ENCODE measurements at regions not wholly inside any gene's neighbourhood (a gene's known extent, or its start where the extent isn't known, plus 50 kb on each side); places are given as distances from the start of the nearest gene placed in this dataset.
"Not testable (repeated sequence)": the region's sequence is repeated elsewhere in the genome, so short reads cannot be mapped to it uniquely, and the experiment has no call there.

DNA sequence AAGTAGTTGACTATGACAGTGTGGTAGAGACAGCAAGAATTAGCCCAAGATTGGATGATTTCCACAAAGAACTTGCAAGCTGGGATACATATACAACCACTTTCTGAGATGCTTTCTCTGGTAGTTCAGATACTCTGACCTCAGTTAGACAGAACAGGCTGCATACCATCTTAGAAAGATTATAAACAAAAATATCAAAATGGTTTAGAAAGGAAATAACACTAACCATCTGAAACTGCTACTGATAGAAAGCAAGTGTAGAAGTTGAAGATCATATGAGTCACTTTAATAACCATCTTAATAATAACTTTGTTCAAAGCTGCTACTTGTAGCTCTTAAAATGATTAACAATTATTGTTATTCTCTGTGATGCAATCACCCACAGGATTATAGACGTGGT, 255.4 kb upstream of the TTC29 start:
- H3K27ac Mint-ChIP-seq, result no peak overlapping the region
- H3K4me3 Mint-ChIP-seq (ENCODE audit: low read depth), result no peak overlapping the region
- H3K36me3 Mint-ChIP-seq (ENCODE audit: low read depth), result no peaks in the 10 kb centered on the region
- no peak for DNase-seq (ENCODE audit: low spot score)
- no peaks in the 10 kb centered on the region for H3K9me3 Mint-ChIP-seq
- H3K27me3 Mint-ChIP-seq (ENCODE audit: low read depth), result no peaks in the 10 kb centered on the region
- H3K4me1 Mint-ChIP-seq (ENCODE audit: low read depth), result no peaks in the 10 kb centered on the region
- intact Hi-C loops (cut with micrococcal nuclease), result no loop called here

- Mint-ChIP-seq H3K36me3 (ENCODE audit: low read depth) (no peaks in the 10 kb centered on the region), H3K4me3 (ENCODE audit: low read depth) (no peak overlapping the region), H3K27me3 (ENCODE audit: low read depth) (no peaks in the 10 kb centered on the region), H3K27ac (no peak overlapping the region), H3K4me1 (ENCODE audit: low read depth) (no peaks in the 10 kb centered on the region), H3K9me3 (no peaks in the 10 kb centered on the region)
- intact Hi-C loops (cut with micrococcal nuclease), result no loop called here
- DNase-seq (ENCODE audit: low spot score), result no peak
These were observed 261.1 kb upstream of the TTC29 start for GRCh38 chr4:147206807-147207206.

GRCh38 chr4:147207911-147208310, 262.2 kb upstream of the TTC29 start:
- Mint-ChIP-seq H3K4me1 (ENCODE audit: low read depth) (no peaks in the 10 kb centered on the region), H3K27ac (no peak overlapping the region), H3K4me3 (ENCODE audit: low read depth) (no peak overlapping the region), H3K9me3 (no peaks in the 10 kb centered on the region), H3K36me3 (ENCODE audit: low read depth) (no peaks in the 10 kb centered on the region), H3K27me3 (ENCODE audit: low read depth) (no peaks in the 10 kb centered on the region)
- intact Hi-C loops (cut with micrococcal nuclease), result no loop called here
- no peak for DNase-seq (ENCODE audit: low spot score)

- no peaks in the 10 kb centered on the region for H3K36me3 Mint-ChIP-seq (ENCODE audit: low read depth)
- no peaks in the 10 kb centered on the region for H3K9me3 Mint-ChIP-seq
- no peak overlapping the region for H3K27ac Mint-ChIP-seq
- DNase-seq (ENCODE audit: low spot score), result no peak
- no peaks in the 10 kb centered on the region for H3K27me3 Mint-ChIP-seq (ENCODE audit: low read depth)
- no peaks in the 10 kb centered on the region for H3K4me1 Mint-ChIP-seq (ENCODE audit: low read depth)
- intact Hi-C loops (cut with micrococcal nuclease), result no loop called here
- no peak overlapping the region for H3K4me3 Mint-ChIP-seq (ENCODE audit: low read depth)
These were observed 263.2 kb upstream of the EDNRA start for GRCh38 chr4:147217655-147218054.

DNA sequence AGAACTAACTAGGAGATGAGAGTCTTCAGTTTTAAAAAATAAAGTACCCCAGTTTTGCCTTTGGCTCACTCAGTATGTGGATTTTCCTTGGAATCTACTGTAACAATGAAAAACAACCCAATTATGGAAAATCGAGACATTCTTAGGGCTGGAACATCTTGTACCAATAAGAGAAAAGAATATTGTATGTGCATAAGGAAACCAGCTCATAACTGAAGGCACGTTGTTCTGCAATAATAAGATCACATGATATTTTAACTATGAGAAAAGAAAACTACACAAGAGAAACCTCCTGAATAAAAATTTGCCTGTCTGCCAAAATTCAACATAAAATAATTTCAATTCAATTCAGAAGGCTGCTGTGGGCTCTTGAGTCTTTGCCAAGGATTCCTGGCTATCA, 261.8 kb upstream of the EDNRA start:
- H3K4me1 Mint-ChIP-seq (ENCODE audit: low read depth), result no peaks in the 10 kb centered on the region
- H3K36me3 Mint-ChIP-seq (ENCODE audit: low read depth), result no peaks in the 10 kb centered on the region
- no peaks in the 10 kb centered on the region for H3K9me3 Mint-ChIP-seq
- no peak overlapping the region for H3K27ac Mint-ChIP-seq
- H3K4me3 Mint-ChIP-seq (ENCODE audit: low read depth), result no peak overlapping the region
- no peak for DNase-seq (ENCODE audit: low spot score)
- intact Hi-C loops (cut with micrococcal nuclease), result no loop called here
- H3K27me3 Mint-ChIP-seq (ENCODE audit: low read depth), result no peaks in the 10 kb centered on the region

GRCh38 chr4:147220833-147221232, 260.1 kb upstream of the EDNRA start:
- H3K36me3 Mint-ChIP-seq (ENCODE audit: low read depth), result no peaks in the 10 kb centered on the region
- no peak overlapping the region for H3K4me3 Mint-ChIP-seq (ENCODE audit: low read depth)
- H3K4me1 Mint-ChIP-seq (ENCODE audit: low read depth), result no peaks in the 10 kb centered on the region
- DNase-seq (ENCODE audit: low spot score), result no peak
- no peak overlapping the region for H3K27ac Mint-ChIP-seq
- intact Hi-C loops (cut with micrococcal nuclease), result no loop called here
- H3K9me3 Mint-ChIP-seq, result no peaks in the 10 kb centered on the region
- no peaks in the 10 kb centered on the region for H3K27me3 Mint-ChIP-seq (ENCODE audit: low read depth)

GRCh38 chr4:147222906-147223305, 258.0 kb upstream of the EDNRA start:
- no peak for DNase-seq (ENCODE audit: low spot score)
- Mint-ChIP-seq H3K36me3 (ENCODE audit: low read depth) (no peaks in the 10 kb centered on the region), H3K4me1 (ENCODE audit: low read depth) (no peaks in the 10 kb centered on the region), H3K9me3 (no peaks in the 10 kb centered on the region), H3K4me3 (ENCODE audit: low read depth) (no peak overlapping the region), H3K27me3 (ENCODE audit: low read depth) (no peaks in the 10 kb centered on the region), H3K27ac (no peak overlapping the region)
- intact Hi-C loops (cut with micrococcal nuclease), result no loop called here

DNA sequence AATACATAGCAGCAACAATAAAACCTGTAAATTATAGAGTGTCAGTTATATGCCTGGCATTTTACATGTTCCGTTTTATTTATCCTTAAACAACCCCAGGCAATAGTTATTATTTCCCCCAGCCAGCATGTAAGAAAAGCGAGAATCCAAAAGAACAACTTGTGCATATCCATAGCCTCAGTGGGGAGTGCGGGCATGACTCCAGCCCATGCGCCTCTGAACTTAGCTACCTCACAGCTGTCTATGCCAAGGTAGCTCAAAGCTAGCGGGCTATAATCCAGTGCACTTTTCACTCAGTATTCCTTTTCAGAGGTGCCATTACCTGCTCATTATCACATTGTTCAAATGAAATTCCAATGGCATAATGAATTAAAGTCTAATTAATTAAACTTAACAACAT, 257.3 kb upstream of the EDNRA start:
- Mint-ChIP-seq H3K9me3 (no peaks in the 10 kb centered on the region), H3K27ac (no peak overlapping the region), H3K4me3 (ENCODE audit: low read depth) (no peak overlapping the region), H3K27me3 (ENCODE audit: low read depth) (no peaks in the 10 kb centered on the region), H3K36me3 (ENCODE audit: low read depth) (no peaks in the 10 kb centered on the region), H3K4me1 (ENCODE audit: low read depth) (no peaks in the 10 kb centered on the region)
- DNase-seq (ENCODE audit: low spot score), result no peak
- intact Hi-C loops (cut with micrococcal nuclease), result no loop called here

DNA sequence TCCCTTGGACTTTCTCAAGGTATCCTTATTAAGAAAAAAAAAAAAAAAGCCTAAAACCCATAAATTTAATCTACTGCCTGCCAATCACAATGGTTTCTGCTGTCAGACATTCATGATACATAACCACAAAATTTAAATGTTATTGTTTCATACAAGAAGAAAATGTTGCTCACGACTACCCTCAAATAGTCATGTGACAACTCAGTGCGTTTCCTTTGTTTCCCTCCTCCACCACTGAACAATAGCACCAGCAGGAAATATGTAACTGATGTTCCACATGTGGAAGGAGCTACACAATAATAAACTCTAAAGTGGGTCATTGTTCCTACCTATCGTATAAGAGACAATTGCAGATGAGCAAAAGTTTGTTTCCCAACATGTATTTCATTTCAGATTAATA, 244.1 kb upstream of the EDNRA start:
- intact Hi-C loops (cut with micrococcal nuclease), result no loop called here
- Mint-ChIP-seq H3K27ac (no peak overlapping the region), H3K4me3 (ENCODE audit: low read depth) (no peak overlapping the region), H3K4me1 (ENCODE audit: low read depth) (no peaks in the 10 kb centered on the region), H3K27me3 (ENCODE audit: low read depth) (no peaks in the 10 kb centered on the region), H3K9me3 (no peaks in the 10 kb centered on the region), H3K36me3 (ENCODE audit: low read depth) (no peaks in the 10 kb centered on the region)
- DNase-seq (ENCODE audit: low spot score), result no peak

DNA sequence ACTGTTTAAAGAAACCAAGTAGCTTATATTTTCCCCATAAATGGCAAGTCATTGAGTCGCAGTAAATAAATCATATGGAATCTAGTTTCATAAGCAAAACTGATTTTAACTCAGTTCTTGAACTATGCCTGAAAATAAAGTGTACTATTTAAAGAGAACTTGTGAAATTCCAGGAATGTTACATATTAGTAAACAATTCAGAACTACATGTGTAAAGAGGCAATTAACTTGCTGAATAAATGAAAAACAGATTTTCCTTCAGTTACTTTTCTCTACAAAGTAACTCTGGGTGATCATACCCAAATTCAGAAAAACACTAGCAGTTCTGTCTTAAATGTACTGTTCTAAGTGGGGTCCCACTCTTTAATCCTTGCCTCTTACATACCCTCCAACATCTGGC, 236.1 kb upstream of the EDNRA start:
- no peak overlapping the region for H3K27ac Mint-ChIP-seq
- DNase-seq (ENCODE audit: low spot score), result no peak
- no peaks in the 10 kb centered on the region for H3K9me3 Mint-ChIP-seq
- H3K36me3 Mint-ChIP-seq (ENCODE audit: low read depth), result no peaks in the 10 kb centered on the region
- no peak overlapping the region for H3K4me3 Mint-ChIP-seq (ENCODE audit: low read depth)
- intact Hi-C loops (cut with micrococcal nuclease), result no loop called here
- no peaks in the 10 kb centered on the region for H3K27me3 Mint-ChIP-seq (ENCODE audit: low read depth)
- H3K4me1 Mint-ChIP-seq (ENCODE audit: low read depth), result no peaks in the 10 kb centered on the region

GRCh38 chr4:147246096-147246495, 234.8 kb upstream of the EDNRA start:
- intact Hi-C loops (cut with micrococcal nuclease), result no loop called here
- Mint-ChIP-seq H3K27ac (no peak overlapping the region), H3K27me3 (ENCODE audit: low read depth) (no peaks in the 10 kb centered on the region), H3K9me3 (no peaks in the 10 kb centered on the region), H3K4me1 (ENCODE audit: low read depth) (no peaks in the 10 kb centered on the region), H3K4me3 (ENCODE audit: low read depth) (no peak overlapping the region), H3K36me3 (ENCODE audit: low read depth) (no peaks in the 10 kb centered on the region)
- no peak for DNase-seq (ENCODE audit: low spot score)

DNA sequence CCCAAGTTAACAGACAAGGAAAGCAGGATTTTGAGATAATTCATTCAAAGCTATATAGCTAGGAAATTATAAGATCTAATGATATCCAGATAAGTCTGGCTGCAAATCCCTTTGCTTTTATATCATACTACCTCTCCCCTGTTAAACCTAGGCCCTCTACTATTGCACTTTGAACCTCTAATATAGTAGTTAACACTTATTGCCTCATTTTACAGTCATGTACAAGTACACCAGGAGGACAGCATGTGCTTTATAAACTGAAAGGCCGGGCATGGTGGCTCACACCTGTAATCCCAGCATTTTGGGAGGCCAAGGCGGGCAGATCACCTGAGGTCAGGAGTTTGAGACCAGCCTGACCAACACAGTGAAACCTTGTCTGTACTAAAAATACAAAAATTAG, 234.4 kb upstream of the EDNRA start:
- H3K36me3 Mint-ChIP-seq (ENCODE audit: low read depth); H3K9me3 Mint-ChIP-seq; H3K27me3 Mint-ChIP-seq (ENCODE audit: low read depth); H3K4me3 Mint-ChIP-seq (ENCODE audit: low read depth); H3K4me1 Mint-ChIP-seq (ENCODE audit: low read depth); intact Hi-C loops (cut with micrococcal nuclease); H3K27ac Mint-ChIP-seq; DNase-seq (ENCODE audit: low spot score): not testable (repeated sequence)

GRCh38 chr4:147247579-147247978, 233.3 kb upstream of the EDNRA start:
- DNase-seq (ENCODE audit: low spot score), result no peak
- Mint-ChIP-seq H3K27ac (no peak overlapping the region), H3K4me3 (ENCODE audit: low read depth) (no peak overlapping the region), H3K36me3 (ENCODE audit: low read depth) (no peaks in the 10 kb centered on the region), H3K27me3 (ENCODE audit: low read depth) (no peaks in the 10 kb centered on the region), H3K9me3 (no peaks in the 10 kb centered on the region), H3K4me1 (ENCODE audit: low read depth) (no peaks in the 10 kb centered on the region)
- intact Hi-C loops (cut with micrococcal nuclease), result no loop called here

- no peaks in the 10 kb centered on the region for H3K9me3 Mint-ChIP-seq
- no peaks in the 10 kb centered on the region for H3K36me3 Mint-ChIP-seq (ENCODE audit: low read depth)
- H3K4me3 Mint-ChIP-seq (ENCODE audit: low read depth), result no peak overlapping the region
- no peaks in the 10 kb centered on the region for H3K27me3 Mint-ChIP-seq (ENCODE audit: low read depth)
- intact Hi-C loops (cut with micrococcal nuclease), result no loop called here
- no peak for DNase-seq (ENCODE audit: low spot score)
- H3K27ac Mint-ChIP-seq, result no peak overlapping the region
- H3K4me1 Mint-ChIP-seq (ENCODE audit: low read depth), result no peaks in the 10 kb centered on the region
These were observed 230.8 kb upstream of the EDNRA start for GRCh38 chr4:147250062-147250461.
